ENCODE measurements at regions not wholly inside any gene's neighbourhood (a gene's known extent, or its start where the extent isn't known, plus 50 kb on each side); places are given as distances from the start of the nearest gene placed in this dataset.

DNA sequence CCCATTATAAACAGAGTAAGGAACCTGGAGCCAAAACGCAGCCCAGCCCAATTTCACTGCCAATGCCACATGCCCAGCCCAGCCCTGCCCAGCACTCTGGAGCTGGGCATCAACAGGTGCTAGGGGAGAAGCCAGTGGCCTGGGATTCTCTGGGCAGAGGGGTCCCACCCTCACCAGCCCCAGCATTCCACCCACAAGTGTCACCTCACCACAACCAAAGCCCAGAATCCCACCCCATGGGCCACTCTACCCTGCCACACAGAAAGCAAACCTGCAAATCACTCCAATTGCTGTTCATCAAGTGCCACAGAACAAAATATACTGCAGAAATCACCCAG, 102.5 kb upstream of the CDH5 start:
- Histone ChIP-seq H3K4me2 (ENCODE audit: extremely low read depth, insufficient read depth, low read length) (no peak overlapping the region), H2AFZ (ENCODE audit: low read length) (no peak overlapping the region), H3K27ac (ENCODE audit: insufficient read depth, low read length) (no peak overlapping the region), H3K36me3 (ENCODE audit: control insufficient read depth, insufficient read depth, low read length) (no peaks in the 10 kb centered on the region), H3K27me3 (ENCODE audit: control insufficient read depth, insufficient read depth, low read length) (no peaks in the 10 kb centered on the region), H3K9ac (ENCODE audit: insufficient read depth, low read length) (no peak overlapping the region), H3K79me2 (ENCODE audit: control insufficient read depth, insufficient read depth, low read length) (no peaks in the 10 kb centered on the region), H3K4me3 (replicated peaks in 1 of 4; ENCODE audit: control extremely low read depth in 1 of 4, insufficient read depth in 1 of 4, low read depth in 3 of 4, low read length in 4 of 4) (no peak overlapping the region), H4K20me1 (ENCODE audit: control insufficient read depth, extremely low read depth, insufficient read depth, low read length) (no peaks in the 10 kb centered on the region), H3K4me1 (ENCODE audit: control insufficient read depth, extremely low read depth, insufficient read depth, low read length) (peaks cover 25% of the 10 kb centered on the region), H3K9me3 (ENCODE audit: control insufficient read depth, insufficient read depth, low read depth, low read length) (no peaks in the 10 kb centered on the region)
- TF ChIP-seq EZH2 (IDR thresholded peaks at IDR 0.05; ENCODE audit: low read length, missing control alignments) (no peak), CTCF (conservative IDR thresholded peaks at IDR 0.05 in 1 of 2, IDR thresholded peaks at IDR 0.05 in 1 of 2; ENCODE audit: low read depth in 1 of 2, low read length in 2 of 2) (no peak)
- no peak for DNase-seq (ENCODE audit: low read depth in 2 of 2)

GRCh38 chr16:66263168-66263972, 103.1 kb upstream of the CDH5 start:
- H3K4me1 ChIP-seq (ENCODE audit: control insufficient read depth, extremely low read depth, insufficient read depth, low read length) = peaks cover 25% of the 10 kb centered on the region
- H3K36me3 ChIP-seq (ENCODE audit: control insufficient read depth, insufficient read depth, low read length) = no peaks in the 10 kb centered on the region
- TF ChIP-seq CTCF (conservative IDR thresholded peaks at IDR 0.05 in 1 of 2, IDR thresholded peaks at IDR 0.05 in 1 of 2; ENCODE audit: low read depth in 1 of 2, low read length in 2 of 2) = no peak
- no peak for TF ChIP-seq EZH2 (IDR thresholded peaks at IDR 0.05; ENCODE audit: low read length, missing control alignments)
- H3K79me2 ChIP-seq (ENCODE audit: control insufficient read depth, insufficient read depth, low read length) = no peaks in the 10 kb centered on the region
- no peaks in the 10 kb centered on the region for H3K27me3 ChIP-seq (ENCODE audit: control insufficient read depth, insufficient read depth, low read length)
- DNase-seq (ENCODE audit: low read depth in 2 of 2) = no peak
- no peak overlapping the region for H3K4me2 ChIP-seq (ENCODE audit: extremely low read depth, insufficient read depth, low read length)
- H3K4me3 ChIP-seq (replicated peaks in 1 of 4; ENCODE audit: control extremely low read depth in 1 of 4, insufficient read depth in 1 of 4, low read depth in 3 of 4, low read length in 4 of 4) = no peak overlapping the region
- no peaks in the 10 kb centered on the region for H4K20me1 ChIP-seq (ENCODE audit: control insufficient read depth, extremely low read depth, insufficient read depth, low read length)
- no peaks in the 10 kb centered on the region for H3K9me3 ChIP-seq (ENCODE audit: control insufficient read depth, insufficient read depth, low read depth, low read length)
- H3K9ac ChIP-seq (ENCODE audit: insufficient read depth, low read length) = no peak overlapping the region
- H2AFZ ChIP-seq (ENCODE audit: low read length) = no peak overlapping the region
- no peak overlapping the region for H3K27ac ChIP-seq (ENCODE audit: insufficient read depth, low read length)

DNA sequence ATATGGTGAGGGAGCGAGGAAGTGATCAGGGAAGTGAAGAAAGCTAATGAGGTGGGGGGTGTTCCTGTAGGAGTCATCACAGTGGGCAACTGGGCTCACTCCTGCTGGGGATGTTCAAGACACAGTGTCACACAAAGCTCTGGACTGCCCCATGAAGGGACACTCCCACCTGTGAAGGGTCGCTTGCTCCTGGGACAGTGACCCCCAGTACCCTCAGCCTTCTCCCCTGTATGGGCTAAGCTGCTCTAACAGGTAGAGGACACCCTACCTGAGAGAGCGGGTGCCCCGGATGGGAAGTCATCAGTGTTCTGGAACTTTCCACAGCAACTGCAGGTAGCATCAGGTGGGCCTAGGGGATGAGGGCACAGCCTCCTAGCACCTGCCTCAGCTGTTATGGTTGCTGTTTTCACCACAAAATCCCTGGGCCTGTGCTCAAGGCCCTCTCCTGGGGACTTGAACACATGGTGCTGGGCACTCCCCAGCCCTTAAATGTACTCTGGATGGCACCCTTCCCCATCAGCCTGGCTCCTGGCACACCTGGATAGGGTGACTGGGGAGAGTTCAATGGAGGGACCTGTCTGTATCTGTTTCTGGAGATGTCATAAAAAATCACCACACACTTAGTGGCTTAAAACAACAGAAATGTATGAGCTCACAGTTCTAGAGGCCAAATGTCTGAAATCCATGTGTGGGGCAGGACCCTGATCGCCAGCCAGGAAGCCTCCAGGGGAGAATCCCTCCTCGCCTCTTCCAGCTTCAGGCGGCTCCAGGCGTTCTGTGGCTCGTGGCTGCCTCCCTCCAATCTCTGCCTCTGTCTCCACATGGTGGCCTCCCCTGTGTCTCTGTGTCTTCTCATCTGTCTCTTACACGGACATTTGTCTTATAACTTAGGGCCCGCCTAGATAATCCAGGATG, 104.0 kb upstream of the CDH5 start:
- Histone ChIP-seq H3K27ac (ENCODE audit: insufficient read depth, low read length) (no peak overlapping the region), H3K4me3 (replicated peaks in 1 of 4; ENCODE audit: control extremely low read depth in 1 of 4, insufficient read depth in 1 of 4, low read depth in 3 of 4, low read length in 4 of 4) (no peak overlapping the region), H3K9me3 (ENCODE audit: control insufficient read depth, insufficient read depth, low read depth, low read length) (no peaks in the 10 kb centered on the region), H3K4me2 (ENCODE audit: extremely low read depth, insufficient read depth, low read length) (no peak overlapping the region), H3K79me2 (ENCODE audit: control insufficient read depth, insufficient read depth, low read length) (no peaks in the 10 kb centered on the region), H3K4me1 (ENCODE audit: control insufficient read depth, extremely low read depth, insufficient read depth, low read length) (peaks cover 20% of the 10 kb centered on the region), H3K9ac (ENCODE audit: insufficient read depth, low read length) (no peak overlapping the region), H2AFZ (ENCODE audit: low read length) (no peak overlapping the region), H3K27me3 (ENCODE audit: control insufficient read depth, insufficient read depth, low read length) (no peaks in the 10 kb centered on the region), H3K36me3 (ENCODE audit: control insufficient read depth, insufficient read depth, low read length) (no peaks in the 10 kb centered on the region), H4K20me1 (ENCODE audit: control insufficient read depth, extremely low read depth, insufficient read depth, low read length) (no peaks in the 10 kb centered on the region)
- DNase-seq (ENCODE audit: low read depth in 2 of 2) = peak; percentile 59 to 64
- TF ChIP-seq CTCF (conservative IDR thresholded peaks at IDR 0.05 in 1 of 2, IDR thresholded peaks at IDR 0.05 in 1 of 2; ENCODE audit: low read depth in 1 of 2, low read length in 2 of 2) (no peak), EZH2 (IDR thresholded peaks at IDR 0.05; ENCODE audit: low read length, missing control alignments) (no peak)
